ENCODE measurements at regions not wholly inside any gene's neighbourhood (a gene's known extent, or its start where the extent isn't known, plus 50 kb on each side); places are given as distances from the start of the nearest gene placed in this dataset.
A peak's percentile ranks its signal among the peaks of the same experiment; 100 is the strongest.

DNA sequence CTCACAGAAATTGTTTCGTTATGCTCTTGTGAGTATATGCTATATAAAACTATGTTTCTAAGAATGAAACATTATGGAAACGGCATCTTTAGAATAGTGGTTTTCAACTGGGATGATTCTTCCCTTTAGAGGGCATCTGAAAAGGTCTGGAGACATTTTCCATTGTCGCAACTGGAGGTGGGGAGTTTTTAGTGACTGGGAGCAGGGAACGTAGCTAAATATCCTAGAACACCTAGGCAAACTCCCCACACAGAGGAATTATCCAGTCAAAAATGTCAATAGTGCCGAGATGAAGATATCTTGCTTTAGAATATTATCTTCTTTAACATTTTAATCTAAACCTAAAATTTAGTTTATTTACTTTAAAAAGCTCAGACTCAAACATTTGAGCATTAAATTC, 486.1 kb upstream of the FOXG1 start:
- intact Hi-C loops (cut with micrococcal nuclease), result no loop called here
- ChIA-PET CTCF (no interaction called here), POLR2A (no interaction called here)
- H3K4me3 Mint-ChIP-seq, result no peak overlapping the region
- H3K9me3 Mint-ChIP-seq, result peaks cover 13% of the 10 kb centered on the region
- DNase-seq, result no peak
- no peaks in the 10 kb centered on the region for H3K27me3 Mint-ChIP-seq
- TF ChIP-seq, protein P1, sequence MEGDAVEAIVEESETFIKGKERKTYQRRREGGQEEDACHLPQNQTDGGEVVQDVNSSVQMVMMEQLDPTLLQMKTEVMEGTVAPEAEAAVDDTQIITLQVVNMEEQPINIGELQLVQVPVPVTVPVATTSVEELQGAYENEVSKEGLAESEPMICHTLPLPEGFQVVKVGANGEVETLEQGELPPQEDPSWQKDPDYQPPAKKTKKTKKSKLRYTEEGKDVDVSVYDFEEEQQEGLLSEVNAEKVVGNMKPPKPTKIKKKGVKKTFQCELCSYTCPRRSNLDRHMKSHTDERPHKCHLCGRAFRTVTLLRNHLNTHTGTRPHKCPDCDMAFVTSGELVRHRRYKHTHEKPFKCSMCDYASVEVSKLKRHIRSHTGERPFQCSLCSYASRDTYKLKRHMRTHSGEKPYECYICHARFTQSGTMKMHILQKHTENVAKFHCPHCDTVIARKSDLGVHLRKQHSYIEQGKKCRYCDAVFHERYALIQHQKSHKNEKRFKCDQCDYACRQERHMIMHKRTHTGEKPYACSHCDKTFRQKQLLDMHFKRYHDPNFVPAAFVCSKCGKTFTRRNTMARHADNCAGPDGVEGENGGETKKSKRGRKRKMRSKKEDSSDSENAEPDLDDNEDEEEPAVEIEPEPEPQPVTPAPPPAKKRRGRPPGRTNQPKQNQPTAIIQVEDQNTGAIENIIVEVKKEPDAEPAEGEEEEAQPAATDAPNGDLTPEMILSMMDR (IDR thresholded peaks at IDR 0.05), result no peak
- no peaks in the 10 kb centered on the region for H3K36me3 Mint-ChIP-seq (ENCODE audit: low read depth)
- no peak for ATAC-seq
- H3K27ac Mint-ChIP-seq, result no peak overlapping the region
- no peaks in the 10 kb centered on the region for H3K4me1 Mint-ChIP-seq (ENCODE audit: low read depth)

DNA sequence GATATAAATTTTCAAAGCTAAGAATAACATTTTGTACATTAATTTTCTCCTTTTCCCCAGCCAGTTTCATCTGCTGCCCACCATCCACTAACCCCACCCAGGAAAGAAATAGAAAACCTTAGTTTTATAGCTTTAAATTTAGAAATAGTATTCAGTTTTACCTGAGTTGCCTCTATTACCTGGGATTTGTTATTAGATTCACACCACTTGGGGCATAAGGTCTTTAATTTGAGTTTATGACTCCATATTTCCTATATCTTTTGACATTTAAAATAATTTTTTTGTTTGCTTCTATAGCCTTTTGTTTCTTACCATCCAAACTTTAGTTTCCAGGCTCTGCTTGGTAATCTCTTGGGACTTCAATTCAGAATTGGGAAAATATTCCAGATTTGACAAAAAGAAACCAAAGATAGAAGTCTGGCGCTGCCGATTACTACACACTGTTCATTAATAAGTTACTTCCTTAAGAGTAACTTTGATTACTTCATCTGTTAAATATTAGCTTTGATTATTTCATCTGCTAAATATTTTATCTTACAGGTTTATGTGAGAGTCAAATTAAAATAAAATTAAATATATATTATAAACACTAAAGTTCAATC, 485.5 kb upstream of the FOXG1 start:
- Mint-ChIP-seq H3K9me3 (peaks cover 11% of the 10 kb centered on the region), H3K4me1 (ENCODE audit: low read depth) (no peaks in the 10 kb centered on the region), H3K4me3 (no peak overlapping the region), H3K27me3 (no peaks in the 10 kb centered on the region), H3K27ac (no peak overlapping the region), H3K36me3 (ENCODE audit: low read depth) (no peaks in the 10 kb centered on the region)
- POLR2A ChIA-PET, result no interaction called here
- intact Hi-C loops (cut with micrococcal nuclease), result no loop called here
- CTCF ChIA-PET, result no interaction called here
- TF ChIP-seq, protein P1 (IDR thresholded peaks at IDR 0.05), result no peak
- DNase-seq, result no peak
- no peak for ATAC-seq

DNA sequence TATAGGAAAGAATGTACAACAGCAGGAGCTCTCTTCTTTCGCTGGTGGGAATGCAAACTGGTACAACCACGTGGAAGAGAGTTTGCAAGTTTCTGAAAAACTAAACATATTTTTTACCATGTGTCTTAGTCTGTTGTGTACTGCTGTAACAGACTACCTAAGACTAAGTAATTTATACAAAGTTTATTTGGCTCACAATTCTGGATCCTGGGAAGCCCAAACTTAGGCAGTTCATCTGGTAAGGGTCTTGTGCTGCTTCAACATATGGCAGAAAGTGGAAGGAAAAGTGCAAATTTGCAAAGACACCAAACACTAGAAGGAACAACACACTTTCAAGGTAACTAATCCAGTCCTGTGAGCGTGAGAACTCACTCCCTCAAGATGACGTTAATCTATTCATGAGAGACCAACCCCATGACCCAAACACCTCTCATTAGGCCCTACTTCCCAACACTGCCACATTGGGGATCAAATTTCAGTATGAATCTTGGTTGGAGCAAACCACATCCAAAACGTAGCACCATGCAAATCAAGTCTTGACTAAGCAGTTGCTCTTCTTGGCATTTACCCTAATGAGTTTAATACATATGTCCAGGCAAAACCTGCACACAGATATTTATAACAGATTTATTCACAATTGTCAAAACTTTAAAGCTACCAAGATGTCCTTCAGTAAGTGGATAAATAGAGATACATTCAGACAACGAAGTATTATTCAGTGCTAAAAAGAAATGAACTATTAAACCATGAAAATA, 481.9 kb upstream of the FOXG1 start:
- intact Hi-C loops (cut with micrococcal nuclease), result no loop called here
- H3K4me3 Mint-ChIP-seq, result no peak overlapping the region
- peaks cover 14% of the 10 kb centered on the region for H3K9me3 Mint-ChIP-seq
- no peaks in the 10 kb centered on the region for H3K4me1 Mint-ChIP-seq (ENCODE audit: low read depth)
- CTCF ChIA-PET, result no interaction called here
- no peak for ATAC-seq
- POLR2A ChIA-PET, result no interaction called here
- H3K27me3 Mint-ChIP-seq, result no peaks in the 10 kb centered on the region
- DNase-seq, result no peak
- no peaks in the 10 kb centered on the region for H3K36me3 Mint-ChIP-seq (ENCODE audit: low read depth)
- H3K27ac Mint-ChIP-seq, result no peak overlapping the region
- TF ChIP-seq, protein P1 (IDR thresholded peaks at IDR 0.05), result no peak

DNA sequence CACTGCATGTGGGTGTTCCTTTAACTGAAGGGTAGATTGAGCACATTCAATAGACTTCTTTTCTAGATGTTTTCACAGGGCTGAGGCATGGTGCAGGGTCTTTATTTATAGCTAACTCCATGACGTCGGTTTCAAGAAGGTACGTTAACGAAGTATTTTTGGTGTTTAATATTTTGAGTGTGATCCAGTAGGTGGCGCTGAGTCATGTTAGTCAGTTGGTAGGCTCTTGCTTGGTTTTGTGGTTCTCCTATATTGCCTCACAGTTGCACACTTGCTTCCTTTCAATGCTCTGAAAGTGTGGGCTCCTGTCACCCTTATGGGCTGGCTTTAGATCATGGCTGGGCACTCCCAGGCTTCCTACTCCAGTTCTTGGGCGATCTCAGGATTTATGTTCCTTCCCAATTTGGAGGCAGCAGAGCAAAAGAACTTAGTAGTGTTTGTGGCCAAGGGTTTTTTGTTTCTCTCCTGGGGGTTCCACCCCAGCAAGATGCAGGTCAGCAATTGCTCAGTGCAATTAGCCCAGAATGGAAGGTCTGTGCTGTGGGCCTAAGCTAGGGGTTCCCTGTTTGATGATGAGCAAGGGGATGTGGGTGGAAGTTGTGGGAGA, 471.6 kb upstream of the FOXG1 start:
- Mint-ChIP-seq H3K36me3 (ENCODE audit: low read depth) (no peaks in the 10 kb centered on the region), H3K27me3 (no peaks in the 10 kb centered on the region), H3K9me3 (peaks cover 15% of the 10 kb centered on the region), H3K27ac (no peak overlapping the region), H3K4me1 (ENCODE audit: low read depth) (no peaks in the 10 kb centered on the region), H3K4me3 (no peak overlapping the region)
- ATAC-seq (no peak), DNase-seq (peak; percentile 2)
- ChIA-PET POLR2A (no interaction called here), CTCF (interaction anchor here (1.2 kb wide), 1 partner anchor 16 kb away, joined by 3 read pairs; no protein-coding TSS in a partner anchor)
- intact Hi-C loops (cut with micrococcal nuclease), result no loop called here
- TF ChIP-seq, protein P1 (IDR thresholded peaks at IDR 0.05), result no peak

DNA sequence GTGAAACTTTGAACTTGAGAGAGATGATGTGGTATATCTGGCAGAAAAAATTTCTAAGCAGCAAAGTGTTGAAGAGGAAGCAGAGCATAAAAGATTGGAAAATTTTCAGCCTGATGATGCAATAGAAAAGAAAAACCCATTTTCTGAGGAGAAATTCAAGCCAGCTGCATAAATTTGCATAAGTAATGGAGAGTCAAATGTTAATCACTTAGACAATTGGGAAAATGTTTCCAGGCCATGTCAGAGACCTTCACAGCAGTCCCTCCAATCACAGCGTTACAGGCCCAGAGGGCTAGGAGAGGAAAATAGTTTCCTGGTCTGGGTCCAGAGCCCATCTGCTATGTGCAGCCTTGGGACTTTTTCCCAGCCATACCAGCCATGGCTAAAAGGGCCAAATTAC, 469.0 kb upstream of the FOXG1 start:
- intact Hi-C loops (cut with micrococcal nuclease), result no loop called here
- no peaks in the 10 kb centered on the region for H3K4me1 Mint-ChIP-seq (ENCODE audit: low read depth)
- ChIA-PET CTCF (no interaction called here), POLR2A (no interaction called here)
- no peaks in the 10 kb centered on the region for H3K36me3 Mint-ChIP-seq (ENCODE audit: low read depth)
- H3K27ac Mint-ChIP-seq, result no peak overlapping the region
- H3K4me3 Mint-ChIP-seq, result no peak overlapping the region
- DNase-seq (no peak), ATAC-seq (no peak)
- H3K27me3 Mint-ChIP-seq, result no peaks in the 10 kb centered on the region
- TF ChIP-seq, protein P1 (IDR thresholded peaks at IDR 0.05), result no peak
- peaks cover 9% of the 10 kb centered on the region for H3K9me3 Mint-ChIP-seq

All from activated CD8-positive, alpha-beta T cell treated with anti-CD3 and anti-CD28 coated beads for 36 hours (primary cell).